Muscle layer of duodenum (tissue), 2 donors: ENCODE measurements at regions not wholly inside any gene's neighbourhood (a gene's known extent, or its start where the extent isn't known, plus 50 kb on each side); places are given as distances from the start of the nearest gene placed in this dataset.

ENCODE experiments used
- H3K27ac ChIP-seq: one replicate; pipeline ENCODE4 v1.7.0; 2013; ENCODE audit warnings: mild to moderate bottlenecking, low read length
- H3K27me3 ChIP-seq: one replicate; pipeline ENCODE4 v1.7.0; 2013; ENCODE audit warnings: low read depth, mild to moderate bottlenecking, control low read depth, low read length
- H3K36me3 ChIP-seq, 2 donors: one replicate each; pipeline ENCODE4 v1.7.0; 2013; ENCODE audit warnings: low read length in 2 of 2, control low read depth in 1 of 2, mild to moderate bottlenecking in 1 of 2; ENCODE audit not compliant: insufficient read depth in 2 of 2, control insufficient read depth in 1 of 2
- H3K4me1 ChIP-seq, 2 donors: one replicate each; pipeline ENCODE4 v1.7.0; 2013; ENCODE audit warnings: low read length in 2 of 2, mild to moderate bottlenecking in 2 of 2, control low read depth in 1 of 2, moderate library complexity in 1 of 2; ENCODE audit not compliant: insufficient read depth in 2 of 2, control insufficient read depth in 1 of 2
- H3K4me3 ChIP-seq, 2 donors: one replicate each; pipeline ENCODE4 v1.7.0; 2013; ENCODE audit warnings: low read length in 2 of 2, low read depth in 1 of 2, mild to moderate bottlenecking in 1 of 2
- H3K9me3 ChIP-seq, 2 donors: one replicate each; pipeline ENCODE4 v1.7.0; 2013; ENCODE audit warnings: low read length in 2 of 2, control low read depth in 1 of 2, mild to moderate bottlenecking in 1 of 2; ENCODE audit not compliant: control insufficient read depth in 1 of 2
- donor health status: healthy.

- no peaks in the 10 kb centered on the region for H3K4me1 ChIP-seq
- no peaks in the 10 kb centered on the region for H3K9me3 ChIP-seq
- H3K27me3 ChIP-seq = no peaks in the 10 kb centered on the region
- H3K36me3 ChIP-seq = no peaks in the 10 kb centered on the region
- no peak overlapping the region for H3K4me3 ChIP-seq
- H3K27ac ChIP-seq = no peak overlapping the region
These were observed 96.2 kb upstream of the EYS start for GRCh38 chr6:65803186-65803585.

- Histone ChIP-seq H3K4me3 (no peak overlapping the region), H3K9me3 (no peaks in the 10 kb centered on the region), H3K36me3 (no peaks in the 10 kb centered on the region), H3K4me1 (no peaks in the 10 kb centered on the region), H3K27me3 (no peaks in the 10 kb centered on the region), H3K27ac (no peak overlapping the region)
These were observed 92.4 kb upstream of the EYS start for GRCh38 chr6:65799389-65799788.

- H3K27me3 ChIP-seq = no peaks in the 10 kb centered on the region
These were observed 91.4 kb upstream of the EYS start for GRCh38 chr6:65798280-65799014.

GRCh38 chr6:65790666-65791065 is 83.6 kb upstream of the EYS start:
- Histone ChIP-seq H3K36me3 (no peaks in the 10 kb centered on the region), H3K4me1 (no peaks in the 10 kb centered on the region), H3K9me3 (no peaks in the 10 kb centered on the region), H3K4me3 (no peak overlapping the region), H3K27me3 (no peaks in the 10 kb centered on the region), H3K27ac (no peak overlapping the region)

More at GRCh38 chr6:65798280-65799014, 91.4 kb upstream of the EYS start:
- no peaks in the 10 kb centered on the region for H3K4me1 ChIP-seq
- H3K36me3 ChIP-seq = no peaks in the 10 kb centered on the region
- no peaks in the 10 kb centered on the region for H3K9me3 ChIP-seq
- H3K27ac ChIP-seq = no peak overlapping the region
- no peak overlapping the region for H3K4me3 ChIP-seq

- Histone ChIP-seq H3K4me1 (no peaks in the 10 kb centered on the region), H3K27ac (no peak overlapping the region), H3K4me3 (no peak overlapping the region), H3K36me3 (no peaks in the 10 kb centered on the region), H3K9me3 (no peaks in the 10 kb centered on the region), H3K27me3 (no peaks in the 10 kb centered on the region)
These were observed 80.8 kb upstream of the EYS start for GRCh38 chr6:65787787-65788186.

- no peaks in the 10 kb centered on the region for H3K36me3 ChIP-seq
- no peak overlapping the region for H3K4me3 ChIP-seq
- no peaks in the 10 kb centered on the region for H3K27me3 ChIP-seq
- H3K4me1 ChIP-seq = no peaks in the 10 kb centered on the region
- no peaks in the 10 kb centered on the region for H3K9me3 ChIP-seq
- no peak overlapping the region for H3K27ac ChIP-seq
These were observed 79.8 kb upstream of the EYS start for GRCh38 chr6:65786815-65787214.

GRCh38 chr6:65780691-65781090 is 73.7 kb upstream of the EYS start:
- Histone ChIP-seq H3K27ac (no peak overlapping the region), H3K4me1 (no peaks in the 10 kb centered on the region), H3K27me3 (no peaks in the 10 kb centered on the region), H3K9me3 (no peaks in the 10 kb centered on the region), H3K36me3 (no peaks in the 10 kb centered on the region), H3K4me3 (no peak overlapping the region)

- Histone ChIP-seq H3K27ac (no peak overlapping the region), H3K9me3 (no peaks in the 10 kb centered on the region), H3K36me3 (no peaks in the 10 kb centered on the region), H3K27me3 (no peaks in the 10 kb centered on the region), H3K4me1 (no peaks in the 10 kb centered on the region), H3K4me3 (no peak overlapping the region)
These were observed 69.3 kb upstream of the EYS start for GRCh38 chr6:65776332-65776731.

GRCh38 chr6:65771946-65772345 is 64.9 kb upstream of the EYS start:
- Histone ChIP-seq H3K27me3 (no peaks in the 10 kb centered on the region), H3K9me3 (no peaks in the 10 kb centered on the region), H3K36me3 (no peaks in the 10 kb centered on the region), H3K4me1 (no peaks in the 10 kb centered on the region), H3K4me3 (no peak overlapping the region), H3K27ac (no peak overlapping the region)

GRCh38 chr6:65761890-65762289 is 54.9 kb upstream of the EYS start:
- no peak overlapping the region for H3K27ac ChIP-seq
- no peak overlapping the region for H3K4me3 ChIP-seq
- H3K4me1 ChIP-seq = no peaks in the 10 kb centered on the region
- no peaks in the 10 kb centered on the region for H3K9me3 ChIP-seq
- H3K27me3 ChIP-seq = no peaks in the 10 kb centered on the region
- H3K36me3 ChIP-seq = no peaks in the 10 kb centered on the region

GRCh38 chr6:65760285-65760684 is 53.3 kb upstream of the EYS start:
- no peaks in the 10 kb centered on the region for H3K9me3 ChIP-seq

More at GRCh38 chr6:65760285-65760684, 53.3 kb upstream of the EYS start:
- no peaks in the 10 kb centered on the region for H3K36me3 ChIP-seq
- no peak overlapping the region for H3K27ac ChIP-seq
- H3K4me1 ChIP-seq = no peaks in the 10 kb centered on the region
- no peak overlapping the region for H3K4me3 ChIP-seq
- H3K27me3 ChIP-seq = no peaks in the 10 kb centered on the region
